HG02885 (cell line): ENCODE measurements at regions not wholly inside any gene's neighbourhood (a gene's known extent, or its start where the extent isn't known, plus 50 kb on each side); places are given as distances from the start of the nearest gene placed in this dataset.

Experiments used
- ATAC-seq: cut with Tn5 transposase; IDR thresholded peaks from one replicate; pipeline ENCODE4 v1.9.1; 2021; ENCODE audit warnings: mild to moderate bottlenecking; ENCODE audit not compliant: unreplicated experiment, poor library complexity

- ATAC-seq: no peak
These were observed 946.3 kb downstream of the JRKL start for GRCh38 chr11:97336064-97336463.

DNA sequence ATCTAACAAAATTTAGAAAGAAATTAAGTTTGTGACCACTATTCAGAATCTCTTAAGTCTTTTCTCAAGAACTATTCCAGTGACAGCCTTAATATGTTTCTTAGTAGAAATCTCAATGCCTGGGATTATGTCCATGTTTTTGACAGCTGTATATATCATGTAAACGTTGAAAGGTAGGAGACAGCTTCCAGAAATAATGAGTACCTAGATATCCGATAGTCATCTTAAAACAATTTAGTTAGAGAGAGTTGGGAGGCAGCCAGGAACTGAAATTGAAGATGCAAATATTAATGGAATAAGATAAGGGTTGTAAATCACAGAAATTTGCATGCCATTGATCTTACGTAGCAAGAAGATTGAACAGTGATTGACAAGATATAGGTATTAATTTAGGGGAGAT is 955.2 kb downstream of the JRKL start:
- no peak for ATAC-seq

GRCh38 chr11:97349201-97349600 is 959.4 kb downstream of the JRKL start:
- no peak for ATAC-seq

GRCh38 chr11:97351939-97352338 is 962.1 kb downstream of the JRKL start:
- ATAC-seq: no peak

DNA sequence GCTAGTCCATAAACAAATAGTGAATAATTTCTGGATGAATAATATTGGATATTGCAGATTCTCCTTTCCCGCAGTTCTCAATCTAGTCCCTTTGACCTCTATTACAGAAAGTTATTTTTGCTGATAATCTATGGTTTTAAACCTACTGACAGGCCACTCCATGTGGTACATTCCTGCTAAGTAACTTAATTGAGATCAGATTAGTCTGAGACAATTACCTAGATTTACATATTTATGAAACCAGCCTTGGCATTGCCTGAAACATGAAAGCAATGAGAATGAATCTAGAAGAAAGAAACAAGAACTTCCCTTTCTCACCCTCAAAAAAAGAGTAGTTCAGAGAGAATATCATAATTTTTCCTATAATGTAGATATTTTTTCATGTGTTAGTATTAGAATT is 964.2 kb downstream of the JRKL start:
- ATAC-seq: no peak

GRCh38 chr11:97354576-97354975 is 964.8 kb downstream of the JRKL start:
- ATAC-seq: no peak

GRCh38 chr11:97355230-97355629 is 965.4 kb downstream of the JRKL start:
- no peak for ATAC-seq

DNA sequence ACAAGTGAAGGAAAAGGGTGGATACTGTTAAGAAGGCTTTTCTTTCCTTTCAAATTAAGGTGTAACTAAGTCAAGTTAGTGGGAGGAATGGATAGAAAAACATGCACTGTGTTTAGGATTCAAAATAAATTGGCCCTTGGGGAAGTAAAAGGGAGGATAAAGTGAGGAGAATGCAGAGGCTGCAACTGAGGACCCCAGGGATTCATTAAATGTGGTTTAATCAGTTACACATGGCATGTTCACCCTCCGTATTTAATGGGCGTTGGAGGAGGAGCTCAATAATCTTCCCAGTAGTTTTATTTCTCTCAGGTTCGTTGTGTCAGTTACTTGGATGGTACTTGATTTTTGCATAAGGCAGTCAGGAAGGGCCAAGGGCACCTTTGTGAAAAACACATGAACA is 966.3 kb downstream of the JRKL start:
- ATAC-seq: no peak

DNA sequence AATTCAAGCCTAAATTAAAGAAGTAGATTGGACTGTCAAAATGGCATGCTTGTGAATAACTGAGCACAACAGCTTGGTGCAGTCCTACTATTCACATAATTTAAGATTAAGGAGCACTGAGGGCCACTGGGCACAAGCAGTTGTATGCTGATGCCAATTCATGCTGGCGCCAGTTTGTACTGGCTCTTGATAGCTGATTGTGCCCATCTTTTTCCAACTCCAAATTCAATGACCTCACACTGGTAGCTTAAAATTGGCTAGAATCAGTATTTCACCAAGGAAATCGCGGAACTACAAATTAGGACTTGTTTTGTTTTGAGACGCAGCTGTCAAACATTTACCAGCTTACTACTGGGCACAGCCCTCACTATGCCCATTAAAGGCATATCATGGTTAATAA is 969.2 kb downstream of the JRKL start:
- ATAC-seq: no peak

DNA sequence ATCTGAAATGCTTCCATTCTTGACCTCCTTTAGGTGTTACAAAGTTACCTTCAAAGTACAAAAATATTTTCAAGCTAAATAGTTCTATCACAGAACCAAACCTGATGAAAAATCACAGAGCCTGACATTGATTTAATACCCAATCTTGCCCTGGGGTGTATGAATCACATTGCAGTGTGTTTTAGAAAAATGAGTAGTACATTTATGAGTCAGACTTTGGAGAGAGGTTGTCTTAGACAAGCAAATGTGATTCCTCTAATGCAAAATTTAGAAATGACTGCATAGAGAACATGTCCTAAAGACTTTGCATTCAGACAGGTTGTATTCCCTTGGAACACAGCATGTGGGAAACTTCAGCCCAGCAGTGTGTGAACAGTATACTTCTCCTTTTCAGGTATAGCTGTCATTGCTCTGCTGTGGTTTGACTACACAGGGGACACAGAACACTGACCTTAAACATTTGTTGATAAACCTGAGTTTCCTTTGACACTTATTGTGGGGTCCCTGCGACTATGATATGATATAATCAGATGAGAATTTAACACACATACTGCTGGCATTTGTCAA is 972.1 kb downstream of the JRKL start:
- ATAC-seq: no peak

DNA sequence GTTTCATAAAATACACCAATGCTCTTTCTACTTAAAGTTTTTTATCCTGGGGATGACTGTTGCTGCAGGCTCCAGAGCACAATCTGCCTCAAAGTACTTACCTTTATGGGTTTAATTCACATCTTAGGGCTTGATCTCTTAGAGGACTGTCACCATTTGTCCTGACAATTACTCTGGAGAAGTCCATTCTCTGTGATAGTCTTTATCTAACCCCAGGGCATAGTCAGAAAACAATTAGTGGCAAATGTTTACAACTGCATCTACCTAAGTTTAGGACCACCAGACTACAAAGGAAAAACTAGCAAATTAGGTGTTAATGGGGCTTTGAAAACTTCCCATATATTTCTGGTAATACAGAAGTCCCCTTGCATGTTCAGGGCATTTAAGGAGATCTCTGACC is 973.5 kb downstream of the JRKL start:
- ATAC-seq: no peak

DNA sequence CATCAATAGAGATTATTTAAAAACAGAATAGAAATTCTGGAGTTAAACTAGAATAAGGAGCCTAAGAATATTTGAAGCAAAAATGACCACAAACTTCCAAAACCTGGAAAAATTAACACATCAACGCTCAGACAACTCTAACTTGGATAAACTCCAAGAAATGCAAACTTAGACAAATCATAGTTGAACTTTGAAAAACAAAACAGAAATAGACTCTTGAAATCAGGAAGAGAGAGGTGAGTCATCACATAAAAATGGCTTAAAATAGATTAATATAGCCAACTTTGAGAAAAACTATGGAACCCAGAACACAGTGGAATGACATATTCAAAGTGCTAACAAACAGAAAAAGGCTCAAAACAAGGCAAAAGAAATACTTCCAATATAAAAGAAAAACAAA is 974.2 kb downstream of the JRKL start:
- no peak for ATAC-seq

GRCh38 chr11:97367406-97368083 is 977.7 kb downstream of the JRKL start:
- ATAC-seq: no peak

- no peak for ATAC-seq
These were observed 999.5 kb downstream of the JRKL start for GRCh38 chr11:97389270-97389669.

DNA sequence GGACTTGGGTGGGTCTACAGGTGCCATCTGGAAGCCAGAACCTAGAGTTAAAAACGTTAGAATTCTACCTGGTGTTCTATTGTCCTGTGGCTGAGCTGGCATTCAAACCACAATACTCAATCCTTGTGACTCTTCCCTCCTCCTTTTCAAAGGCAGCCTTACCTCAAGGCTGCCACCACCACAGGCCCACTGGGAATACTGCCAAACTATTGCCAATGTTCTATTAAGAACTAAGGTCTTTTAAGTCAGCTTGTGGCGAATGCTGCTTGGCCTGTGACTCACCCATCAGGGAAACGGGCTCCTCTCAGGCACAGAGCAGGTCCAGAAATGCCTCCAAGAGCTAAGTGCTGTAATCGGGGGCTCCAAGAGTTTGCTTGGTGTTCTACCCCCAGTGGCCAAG is 1008.4 kb downstream of the JRKL start:
- no peak for ATAC-seq

GRCh38 chr11:97409141-97409540 is 1019.3 kb downstream of the JRKL start:
- ATAC-seq: no peak

DNA sequence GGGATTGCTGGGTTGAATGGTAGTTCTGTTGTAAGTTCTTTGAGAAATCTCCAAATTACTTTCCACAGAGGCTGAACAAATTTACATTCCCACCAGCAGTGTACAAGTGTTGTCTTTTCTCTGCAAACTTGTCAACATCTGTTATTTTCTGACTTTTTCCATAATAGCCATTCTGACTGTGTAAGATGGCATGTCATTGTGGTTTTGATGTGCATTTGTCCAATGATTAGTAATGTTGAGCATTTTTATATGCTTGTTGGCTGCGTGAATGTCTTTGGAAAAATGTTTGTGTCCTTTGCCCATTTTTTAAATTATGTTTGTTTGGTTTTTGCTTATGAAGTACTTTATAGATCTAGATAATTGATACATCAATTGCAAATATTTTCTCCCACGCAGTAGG is 1025.0 kb downstream of the JRKL start:
- ATAC-seq: no peak

DNA sequence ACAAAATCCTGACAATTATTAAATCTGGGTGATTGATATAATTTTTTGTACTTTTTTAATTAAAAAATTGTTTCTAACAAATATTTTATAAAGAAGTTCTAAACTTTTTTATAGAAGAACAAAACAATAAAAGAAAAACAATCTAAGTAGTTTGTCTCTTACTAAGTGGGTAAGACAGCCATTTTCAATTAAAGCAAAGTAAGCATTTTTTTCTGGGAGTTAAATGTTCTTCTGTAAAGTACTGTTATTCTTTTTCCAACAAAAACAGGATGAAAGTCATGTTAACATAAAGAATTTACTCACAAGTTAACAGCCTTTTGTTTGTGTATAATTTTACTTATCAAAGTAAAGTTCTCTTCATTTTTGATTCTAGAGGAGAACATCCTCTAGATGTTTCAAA is 1029.9 kb downstream of the JRKL start:
- no peak for ATAC-seq

DNA sequence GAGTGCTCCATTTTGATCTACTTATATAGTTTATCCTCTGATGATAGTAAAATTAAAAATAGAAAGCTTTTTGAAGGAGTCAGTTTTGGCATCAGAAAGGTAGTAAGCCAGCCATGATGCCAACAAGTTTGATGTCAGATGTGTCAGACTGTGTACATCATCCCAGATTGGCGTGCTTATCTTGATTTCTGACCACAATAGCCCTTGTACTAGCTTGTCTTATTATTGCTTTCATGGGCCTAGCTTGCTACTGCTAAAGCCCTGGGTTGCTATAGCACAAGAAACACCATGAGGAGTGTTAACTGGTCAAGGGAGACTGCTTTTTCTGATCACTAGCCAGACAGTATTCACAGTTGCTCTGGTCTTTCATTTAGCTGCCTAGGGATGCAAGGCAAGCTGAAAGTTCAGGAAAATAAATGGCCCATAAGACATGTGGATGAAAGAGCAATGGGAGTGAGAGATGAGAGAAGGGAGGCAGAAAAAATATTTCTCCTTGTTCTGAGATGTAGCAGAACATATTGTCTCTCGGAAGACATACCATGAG is 1038.5 kb downstream of the JRKL start:
- ATAC-seq: no peak

DNA sequence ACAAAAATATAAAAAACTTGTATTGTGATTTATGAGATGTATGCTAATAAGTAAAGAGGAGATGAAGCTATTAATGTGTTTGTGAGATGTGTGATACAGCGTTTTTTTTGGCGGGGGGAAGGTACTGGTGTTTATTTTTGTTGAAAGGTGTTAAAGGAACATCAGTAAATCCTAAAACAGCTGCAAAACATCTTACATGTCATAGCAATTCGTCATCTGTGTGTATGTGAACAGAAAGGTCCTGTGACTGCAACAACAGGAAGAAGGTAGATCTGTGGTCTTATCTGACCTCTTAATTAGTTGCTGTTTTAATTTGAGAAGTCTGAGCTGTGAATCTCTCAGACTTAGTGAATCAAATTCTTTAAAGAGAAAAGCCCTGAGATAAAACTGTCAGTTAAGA is 1041.1 kb downstream of the JRKL start:
- ATAC-seq: no peak

DNA sequence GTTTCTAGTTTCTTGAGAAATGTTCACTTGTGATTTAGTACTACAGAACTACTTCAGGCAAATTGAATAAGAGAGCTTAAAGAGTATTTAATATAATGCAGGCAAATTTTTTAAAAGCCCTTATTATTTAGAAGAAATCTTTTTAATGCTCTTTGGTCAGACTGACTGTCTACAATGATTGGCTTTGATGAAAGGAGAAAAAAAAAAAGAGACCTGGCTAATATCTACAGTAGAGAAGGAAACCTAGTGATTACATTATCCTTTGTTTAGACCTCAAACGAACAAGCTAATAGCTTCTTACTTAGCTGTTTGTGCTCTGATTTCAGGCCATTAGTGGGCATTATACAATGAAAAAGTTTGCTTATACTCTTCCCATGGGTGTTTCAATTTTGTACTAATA is 1043.1 kb downstream of the JRKL start:
- no peak for ATAC-seq

DNA sequence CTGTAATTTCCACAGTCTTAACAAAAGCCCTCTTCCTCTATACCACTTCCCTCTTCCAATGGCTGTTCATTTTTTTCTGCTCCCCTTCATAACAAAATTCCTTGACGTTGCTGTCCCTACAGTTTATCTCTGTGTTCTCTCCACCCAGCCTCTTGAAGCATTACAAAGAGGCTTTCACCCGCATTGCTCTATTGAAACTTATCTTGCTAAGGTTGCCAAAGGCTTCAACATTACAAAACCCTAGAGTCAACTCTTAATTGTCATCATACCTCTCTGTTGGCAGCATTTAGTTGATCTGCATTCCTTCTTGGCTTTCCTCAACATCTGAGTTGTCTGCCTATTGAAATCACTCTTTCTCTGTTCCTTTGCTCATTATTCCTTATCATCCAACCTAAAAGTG is 1055.7 kb downstream of the JRKL start:
- ATAC-seq: no peak
